H1 (cell line): ENCODE measurements at regions not wholly inside any gene's neighbourhood (a gene's known extent, or its start where the extent isn't known, plus 50 kb on each side); places are given as distances from the start of the nearest gene placed in this dataset.

Experiments
- BACH1 ChIP-seq: IDR thresholded peaks from 2 replicates; pipeline ENCODE4 v1.6.1; 2012; ENCODE audit warnings: low read length, improper control_type of control experiment
- TF ChIP-seq, protein P1 (sequence below): fragments of 300-600 bp; sonication (generic); IDR thresholded peaks from 2 replicates; pipeline ENCODE4 v1.7.1; 2012; ENCODE audit warnings: low read length, moderate library complexity, mild to moderate bottlenecking, inconsistent platforms; ENCODE audit not compliant: insufficient replicate concordance

DNA sequence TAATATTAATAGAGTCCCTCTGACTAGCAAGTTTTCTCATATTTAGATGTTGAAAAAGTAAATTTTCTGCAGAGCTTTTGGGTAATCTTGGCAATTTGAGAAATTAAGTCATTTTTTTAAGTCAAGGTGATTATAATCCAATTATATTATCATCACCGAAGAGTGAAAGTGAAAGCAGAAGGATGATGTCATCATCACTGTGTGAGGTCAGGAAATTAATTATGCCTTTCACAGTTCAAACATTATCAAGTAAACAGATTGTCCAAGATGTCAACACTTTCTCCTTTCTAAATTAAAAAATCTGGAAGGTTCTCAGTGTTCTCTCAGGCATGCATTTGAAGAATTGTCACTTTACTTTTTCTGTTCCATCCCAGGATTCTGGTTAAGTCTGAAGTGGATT, 296.0 kb downstream of the TBX15 start (continued):
- TF ChIP-seq, protein P1, sequence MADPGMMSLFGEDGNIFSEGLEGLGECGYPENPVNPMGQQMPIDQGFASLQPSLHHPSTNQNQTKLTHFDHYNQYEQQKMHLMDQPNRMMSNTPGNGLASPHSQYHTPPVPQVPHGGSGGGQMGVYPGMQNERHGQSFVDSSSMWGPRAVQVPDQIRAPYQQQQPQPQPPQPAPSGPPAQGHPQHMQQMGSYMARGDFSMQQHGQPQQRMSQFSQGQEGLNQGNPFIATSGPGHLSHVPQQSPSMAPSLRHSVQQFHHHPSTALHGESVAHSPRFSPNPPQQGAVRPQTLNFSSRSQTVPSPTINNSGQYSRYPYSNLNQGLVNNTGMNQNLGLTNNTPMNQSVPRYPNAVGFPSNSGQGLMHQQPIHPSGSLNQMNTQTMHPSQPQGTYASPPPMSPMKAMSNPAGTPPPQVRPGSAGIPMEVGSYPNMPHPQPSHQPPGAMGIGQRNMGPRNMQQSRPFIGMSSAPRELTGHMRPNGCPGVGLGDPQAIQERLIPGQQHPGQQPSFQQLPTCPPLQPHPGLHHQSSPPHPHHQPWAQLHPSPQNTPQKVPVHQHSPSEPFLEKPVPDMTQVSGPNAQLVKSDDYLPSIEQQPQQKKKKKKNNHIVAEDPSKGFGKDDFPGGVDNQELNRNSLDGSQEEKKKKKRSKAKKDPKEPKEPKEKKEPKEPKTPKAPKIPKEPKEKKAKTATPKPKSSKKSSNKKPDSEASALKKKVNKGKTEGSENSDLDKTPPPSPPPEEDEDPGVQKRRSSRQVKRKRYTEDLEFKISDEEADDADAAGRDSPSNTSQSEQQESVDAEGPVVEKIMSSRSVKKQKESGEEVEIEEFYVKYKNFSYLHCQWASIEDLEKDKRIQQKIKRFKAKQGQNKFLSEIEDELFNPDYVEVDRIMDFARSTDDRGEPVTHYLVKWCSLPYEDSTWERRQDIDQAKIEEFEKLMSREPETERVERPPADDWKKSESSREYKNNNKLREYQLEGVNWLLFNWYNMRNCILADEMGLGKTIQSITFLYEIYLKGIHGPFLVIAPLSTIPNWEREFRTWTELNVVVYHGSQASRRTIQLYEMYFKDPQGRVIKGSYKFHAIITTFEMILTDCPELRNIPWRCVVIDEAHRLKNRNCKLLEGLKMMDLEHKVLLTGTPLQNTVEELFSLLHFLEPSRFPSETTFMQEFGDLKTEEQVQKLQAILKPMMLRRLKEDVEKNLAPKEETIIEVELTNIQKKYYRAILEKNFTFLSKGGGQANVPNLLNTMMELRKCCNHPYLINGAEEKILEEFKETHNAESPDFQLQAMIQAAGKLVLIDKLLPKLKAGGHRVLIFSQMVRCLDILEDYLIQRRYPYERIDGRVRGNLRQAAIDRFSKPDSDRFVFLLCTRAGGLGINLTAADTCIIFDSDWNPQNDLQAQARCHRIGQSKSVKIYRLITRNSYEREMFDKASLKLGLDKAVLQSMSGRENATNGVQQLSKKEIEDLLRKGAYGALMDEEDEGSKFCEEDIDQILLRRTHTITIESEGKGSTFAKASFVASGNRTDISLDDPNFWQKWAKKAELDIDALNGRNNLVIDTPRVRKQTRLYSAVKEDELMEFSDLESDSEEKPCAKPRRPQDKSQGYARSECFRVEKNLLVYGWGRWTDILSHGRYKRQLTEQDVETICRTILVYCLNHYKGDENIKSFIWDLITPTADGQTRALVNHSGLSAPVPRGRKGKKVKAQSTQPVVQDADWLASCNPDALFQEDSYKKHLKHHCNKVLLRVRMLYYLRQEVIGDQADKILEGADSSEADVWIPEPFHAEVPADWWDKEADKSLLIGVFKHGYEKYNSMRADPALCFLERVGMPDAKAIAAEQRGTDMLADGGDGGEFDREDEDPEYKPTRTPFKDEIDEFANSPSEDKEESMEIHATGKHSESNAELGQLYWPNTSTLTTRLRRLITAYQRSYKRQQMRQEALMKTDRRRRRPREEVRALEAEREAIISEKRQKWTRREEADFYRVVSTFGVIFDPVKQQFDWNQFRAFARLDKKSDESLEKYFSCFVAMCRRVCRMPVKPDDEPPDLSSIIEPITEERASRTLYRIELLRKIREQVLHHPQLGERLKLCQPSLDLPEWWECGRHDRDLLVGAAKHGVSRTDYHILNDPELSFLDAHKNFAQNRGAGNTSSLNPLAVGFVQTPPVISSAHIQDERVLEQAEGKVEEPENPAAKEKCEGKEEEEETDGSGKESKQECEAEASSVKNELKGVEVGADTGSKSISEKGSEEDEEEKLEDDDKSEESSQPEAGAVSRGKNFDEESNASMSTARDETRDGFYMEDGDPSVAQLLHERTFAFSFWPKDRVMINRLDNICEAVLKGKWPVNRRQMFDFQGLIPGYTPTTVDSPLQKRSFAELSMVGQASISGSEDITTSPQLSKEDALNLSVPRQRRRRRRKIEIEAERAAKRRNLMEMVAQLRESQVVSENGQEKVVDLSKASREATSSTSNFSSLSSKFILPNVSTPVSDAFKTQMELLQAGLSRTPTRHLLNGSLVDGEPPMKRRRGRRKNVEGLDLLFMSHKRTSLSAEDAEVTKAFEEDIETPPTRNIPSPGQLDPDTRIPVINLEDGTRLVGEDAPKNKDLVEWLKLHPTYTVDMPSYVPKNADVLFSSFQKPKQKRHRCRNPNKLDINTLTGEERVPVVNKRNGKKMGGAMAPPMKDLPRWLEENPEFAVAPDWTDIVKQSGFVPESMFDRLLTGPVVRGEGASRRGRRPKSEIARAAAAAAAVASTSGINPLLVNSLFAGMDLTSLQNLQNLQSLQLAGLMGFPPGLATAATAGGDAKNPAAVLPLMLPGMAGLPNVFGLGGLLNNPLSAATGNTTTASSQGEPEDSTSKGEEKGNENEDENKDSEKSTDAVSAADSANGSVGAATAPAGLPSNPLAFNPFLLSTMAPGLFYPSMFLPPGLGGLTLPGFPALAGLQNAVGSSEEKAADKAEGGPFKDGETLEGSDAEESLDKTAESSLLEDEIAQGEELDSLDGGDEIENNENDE, result no peak
- no peak for TF ChIP-seq BACH1
